WTC11 (cell line): ENCODE measurements at regions not wholly inside any gene's neighbourhood (a gene's known extent, or its start where the extent isn't known, plus 50 kb on each side); places are given as distances from the start of the nearest gene placed in this dataset.

Experiments
- ATAC-seq: fragments of 200-7000 bp; cut with Tn5 transposase; 2 replicates; pipeline ENCODE4 v1.10.0; 2021; ENCODE audit warnings: mild to moderate bottlenecking, moderate library complexity
- CTCF ChIA-PET: fragments of 300-600 bp; sonication (Branson Sonifier 250); formaldehyde crosslinking; loops from one replicate; lab custom pipeline; 2021; ENCODE audit warnings: antibody characterized with exemption; lab: Charles Lee
- POLR2A ChIA-PET: fragments of 350-600 bp; sonication (Branson Sonifier 250); formaldehyde crosslinking; loops from one replicate; lab custom pipeline; 2021; ENCODE audit warnings: antibody characterized with exemption; lab: Charles Lee
- DNase-seq: peaks from one replicate; pipeline ENCODE4 v3.0.0; 2021; ENCODE audit warnings: low spot score
- H3K27ac Mint-ChIP-seq: 2 replicates; pipeline ENCODE4 v1.8.0; 2021; ENCODE audit warnings: mixed read lengths
- H3K27me3 Mint-ChIP-seq: 2 replicates; pipeline ENCODE4 v1.8.0; 2021; ENCODE audit warnings: low read depth, mild to moderate bottlenecking, moderate library complexity, mixed read lengths
- H3K36me3 Mint-ChIP-seq: 2 replicates; pipeline ENCODE4 v1.8.0; 2021; ENCODE audit warnings: mixed read lengths
- H3K4me1 Mint-ChIP-seq: 2 replicates; pipeline ENCODE4 v1.8.0; 2022; ENCODE audit warnings: mixed read lengths
- H3K4me3 Mint-ChIP-seq: 2 replicates; pipeline ENCODE4 v1.8.0; 2021; ENCODE audit warnings: mild to moderate bottlenecking, moderate library complexity, mixed read lengths
- H3K9me3 Mint-ChIP-seq: 2 replicates; pipeline ENCODE4 v1.8.0; 2021; ENCODE audit warnings: mixed read lengths
- ATF2 ChIP-seq: sonication (generic); formaldehyde crosslinking; IDR thresholded peaks from 2 replicates; pipeline ENCODE4 v1.8.1; 2022; ENCODE audit warnings: low read depth, missing genetic modification reagents, borderline replicate concordance
- ELF4 ChIP-seq: sonication (generic); formaldehyde crosslinking; IDR thresholded peaks from 2 replicates; pipeline ENCODE4 v1.8.1; 2022; ENCODE audit warnings: low read depth, mild to moderate bottlenecking, moderate library complexity, missing genetic modification reagents
- EMX1 ChIP-seq: fragments of 250-450 bp; sonication (Bioruptor Pico); IDR thresholded peaks from 2 replicates; pipeline ENCODE4 v1.8.0; 2021; ENCODE audit warnings: mild to moderate bottlenecking
- ETV6 ChIP-seq: sonication (generic); formaldehyde crosslinking; IDR thresholded peaks from 2 replicates; pipeline ENCODE4 v1.8.1; 2022; ENCODE audit warnings: mild to moderate bottlenecking, missing genetic modification reagents
- FOXJ3 ChIP-seq: sonication (generic); formaldehyde crosslinking; IDR thresholded peaks from 2 replicates; pipeline ENCODE4 v1.9.0; 2021; ENCODE audit warnings: missing genetic modification reagents, mild to moderate bottlenecking, borderline replicate concordance
- FOXP1 ChIP-seq: sonication (generic); formaldehyde crosslinking; IDR thresholded peaks from 2 replicates; pipeline ENCODE4 v1.8.0; 2022; ENCODE audit warnings: missing genetic modification reagents, mild to moderate bottlenecking, moderate library complexity, borderline replicate concordance
- HMGA2 ChIP-seq: fragments of 250-450 bp; sonication (Bioruptor Pico); IDR thresholded peaks from 2 replicates; pipeline ENCODE4 v1.4.0; 2021; ENCODE audit warnings: mild to moderate bottlenecking, moderate library complexity
- MXD4 ChIP-seq: fragments of 250-450 bp; sonication (Bioruptor Pico); IDR thresholded peaks from 2 replicates; pipeline ENCODE4 v1.8.0; 2021; ENCODE audit warnings: mild to moderate bottlenecking, moderate library complexity, borderline replicate concordance
- MYBL2 ChIP-seq: sonication (generic); formaldehyde crosslinking; IDR thresholded peaks from 2 replicates; pipeline ENCODE4 v1.8.1; 2023; ENCODE audit warnings: mild to moderate bottlenecking, moderate library complexity, missing genetic modification reagents
- NFATC4 ChIP-seq: fragments of 250-450 bp; sonication (Bioruptor Pico); IDR thresholded peaks from 2 replicates; pipeline ENCODE4 v1.9.0; 2021; ENCODE audit warnings: mild to moderate bottlenecking
- NFE2L1 ChIP-seq: sonication (generic); formaldehyde crosslinking; IDR thresholded peaks from 2 replicates; pipeline ENCODE4 v1.8.1; 2023; ENCODE audit warnings: missing genetic modification reagents
- NR2C2 ChIP-seq: sonication (generic); formaldehyde crosslinking; IDR thresholded peaks from 2 replicates; pipeline ENCODE4 v1.8.0; 2022; ENCODE audit warnings: mild to moderate bottlenecking, missing genetic modification reagents
- OVOL2 ChIP-seq: fragments of 250-450 bp; sonication (Bioruptor Pico); IDR thresholded peaks from 2 replicates; pipeline ENCODE4 v1.9.0; 2021; ENCODE audit warnings: mild to moderate bottlenecking, borderline replicate concordance
- PREB ChIP-seq: sonication (generic); formaldehyde crosslinking; IDR thresholded peaks from 2 replicates; pipeline ENCODE4 v1.8.1; 2022; ENCODE audit warnings: mild to moderate bottlenecking, missing genetic modification reagents, moderate library complexity, borderline replicate concordance
- PRRX2 ChIP-seq: fragments of 250-450 bp; sonication (Bioruptor Pico); IDR thresholded peaks from 2 replicates; pipeline ENCODE4 v1.8.0; 2021; ENCODE audit warnings: mild to moderate bottlenecking
- SMAD4 ChIP-seq: sonication (generic); formaldehyde crosslinking; IDR thresholded peaks from 2 replicates; pipeline ENCODE4 v1.8.0; 2022; ENCODE audit warnings: mild to moderate bottlenecking, missing genetic modification reagents
- STAT6 ChIP-seq: sonication (generic); formaldehyde crosslinking; conservative IDR thresholded peaks from 2 replicates; pipeline ENCODE4 v1.8.1; 2023; ENCODE audit warnings: mild to moderate bottlenecking, low read depth, missing genetic modification reagents, moderate library complexity
- TCF7 ChIP-seq: sonication (generic); formaldehyde crosslinking; IDR thresholded peaks from 2 replicates; pipeline ENCODE4 v1.8.0; 2022; ENCODE audit warnings: mild to moderate bottlenecking, low read depth, missing genetic modification reagents, moderate library complexity
- USF1 ChIP-seq: sonication (generic); formaldehyde crosslinking; IDR thresholded peaks from 2 replicates; pipeline ENCODE4 v1.8.0; 2022; ENCODE audit warnings: mild to moderate bottlenecking, missing genetic modification reagents
- ZMAT4 ChIP-seq: fragments of 250-450 bp; sonication (Bioruptor Pico); IDR thresholded peaks from 2 replicates; pipeline ENCODE4 v1.9.0; 2021; ENCODE audit warnings: mild to moderate bottlenecking
- ZNF138 ChIP-seq: sonication (generic); formaldehyde crosslinking; conservative IDR thresholded peaks from 2 replicates; pipeline ENCODE4 v1.8.1; 2022; ENCODE audit warnings: mild to moderate bottlenecking, moderate library complexity, missing genetic modification reagents
- ZNF232 ChIP-seq: sonication (generic); formaldehyde crosslinking; IDR thresholded peaks from 2 replicates; pipeline ENCODE4 v1.8.0; 2022; ENCODE audit warnings: mild to moderate bottlenecking, missing genetic modification reagents
- ZNF396 ChIP-seq: fragments of 250-450 bp; sonication (Bioruptor Pico); IDR thresholded peaks from 2 replicates; pipeline ENCODE4 v1.8.0; 2021; ENCODE audit warnings: mild to moderate bottlenecking, moderate library complexity, borderline replicate concordance
- ZNF416 ChIP-seq: fragments of 250-450 bp; sonication (Bioruptor Pico); IDR thresholded peaks from 2 replicates; pipeline ENCODE4 v1.9.0; 2021; ENCODE audit warnings: mild to moderate bottlenecking, inconsistent platforms
- ZNF423 ChIP-seq: fragments of 250-450 bp; sonication (Bioruptor Pico); IDR thresholded peaks from 2 replicates; pipeline ENCODE4 v2.1.2; 2022; ENCODE audit warnings: mild to moderate bottlenecking, moderate library complexity
- ZNF671 ChIP-seq: fragments of 250-450 bp; sonication (Bioruptor Pico); IDR thresholded peaks from 2 replicates; pipeline ENCODE4 v1.8.0; 2021; ENCODE audit warnings: mild to moderate bottlenecking
- ZSCAN18 ChIP-seq: fragments of 250-450 bp; sonication (Bioruptor Pico); IDR thresholded peaks from 2 replicates; pipeline ENCODE4 v2.1.2; 2022; ENCODE audit warnings: mild to moderate bottlenecking, moderate library complexity

- no peak overlapping the region for H3K27ac Mint-ChIP-seq
- peaks cover 24% of the 10 kb centered on the region for H3K36me3 Mint-ChIP-seq
- TF ChIP-seq MYBL2 (CRISPR knock-in tag) (no peak), ZNF671 (CRISPR knock-in tag) (no peak), NFATC4 (CRISPR knock-in tag) (no peak), USF1 (CRISPR knock-in tag) (no peak), NFE2L1 (CRISPR knock-in tag) (no peak), ZMAT4 (no peak)
- TF ChIP-seq, all 79 proteins: peak for 0
- DNase-seq, result no peak
- ATAC-seq, result no peak
- CTCF ChIA-PET, result no interaction called here
- no peak overlapping the region for H3K4me3 Mint-ChIP-seq
- POLR2A ChIA-PET, result no interaction called here
- peaks cover 25% of the 10 kb centered on the region for H3K4me1 Mint-ChIP-seq
- H3K9me3 Mint-ChIP-seq, result peaks cover 31% of the 10 kb centered on the region
- peaks cover 83% of the 10 kb centered on the region for H3K27me3 Mint-ChIP-seq
Observed at GRCh38 chr6:167533851-167534250, 209.0 kb downstream of the TTLL2 start.

- DNase-seq (no peak), ATAC-seq (no peak)
- POLR2A ChIA-PET, result interaction anchor here (0.7 kb wide), 1 partner anchor 200 kb away, joined by 4 read pairs; no protein-coding TSS in a partner anchor
- TF ChIP-seq ZNF416 (CRISPR knock-in tag) (no peak), ZSCAN18 (CRISPR knock-in tag) (no peak), HMGA2 (CRISPR knock-in tag) (no peak), SMAD4 (no peak), NR2C2 (CRISPR knock-in tag) (no peak), NFE2L1 (CRISPR knock-in tag) (no peak), PREB (CRISPR knock-in tag) (no peak), EMX1 (no peak), ETV6 (CRISPR knock-in tag) (no peak)
- Mint-ChIP-seq H3K27ac (no peak overlapping the region), H3K4me1 (peaks cover 17% of the 10 kb centered on the region), H3K9me3 (peaks cover 43% of the 10 kb centered on the region), H3K4me3 (no peak overlapping the region), H3K36me3 (peaks cover 37% of the 10 kb centered on the region), H3K27me3 (peaks cover 43% of the 10 kb centered on the region)
- CTCF ChIA-PET, result no interaction called here
Observed at GRCh38 chr6:167537816-167538215, 212.9 kb downstream of the TTLL2 start.

- DNase-seq (no peak), ATAC-seq (no peak)
- Mint-ChIP-seq H3K27ac (no peak overlapping the region), H3K27me3 (peaks cover 34% of the 10 kb centered on the region), H3K4me1 (peaks cover 8% of the 10 kb centered on the region), H3K36me3 (peaks cover 37% of the 10 kb centered on the region), H3K9me3 (peaks cover 43% of the 10 kb centered on the region), H3K4me3 (no peak overlapping the region)
- CTCF ChIA-PET, result no interaction called here
- POLR2A ChIA-PET, result no interaction called here
- TF ChIP-seq ZNF423 (no peak), MXD4 (no peak), ZMAT4 (no peak), PRRX2 (CRISPR knock-in tag) (no peak), STAT6 (no peak), ZNF138 (CRISPR knock-in tag) (no peak), ELF4 (CRISPR knock-in tag) (no peak), TCF7 (no peak), FOXP1 (CRISPR knock-in tag) (no peak), ATF2 (CRISPR knock-in tag) (no peak), NR2C2 (CRISPR knock-in tag) (no peak), ZNF396 (CRISPR knock-in tag) (no peak), OVOL2 (CRISPR knock-in tag) (no peak), FOXJ3 (CRISPR knock-in tag) (no peak), ZNF232 (CRISPR knock-in tag) (no peak)
Observed at GRCh38 chr6:167538746-167539145, 213.9 kb downstream of the TTLL2 start.
